ENCODE measurements at regions not wholly inside any gene's neighbourhood (a gene's known extent, or its start where the extent isn't known, plus 50 kb on each side); places are given as distances from the start of the nearest gene placed in this dataset.

GRCh38 chr2:117396161-117396560 is 418.3 kb upstream of the DDX18 start:
- TF ChIP-seq, protein P1, sequence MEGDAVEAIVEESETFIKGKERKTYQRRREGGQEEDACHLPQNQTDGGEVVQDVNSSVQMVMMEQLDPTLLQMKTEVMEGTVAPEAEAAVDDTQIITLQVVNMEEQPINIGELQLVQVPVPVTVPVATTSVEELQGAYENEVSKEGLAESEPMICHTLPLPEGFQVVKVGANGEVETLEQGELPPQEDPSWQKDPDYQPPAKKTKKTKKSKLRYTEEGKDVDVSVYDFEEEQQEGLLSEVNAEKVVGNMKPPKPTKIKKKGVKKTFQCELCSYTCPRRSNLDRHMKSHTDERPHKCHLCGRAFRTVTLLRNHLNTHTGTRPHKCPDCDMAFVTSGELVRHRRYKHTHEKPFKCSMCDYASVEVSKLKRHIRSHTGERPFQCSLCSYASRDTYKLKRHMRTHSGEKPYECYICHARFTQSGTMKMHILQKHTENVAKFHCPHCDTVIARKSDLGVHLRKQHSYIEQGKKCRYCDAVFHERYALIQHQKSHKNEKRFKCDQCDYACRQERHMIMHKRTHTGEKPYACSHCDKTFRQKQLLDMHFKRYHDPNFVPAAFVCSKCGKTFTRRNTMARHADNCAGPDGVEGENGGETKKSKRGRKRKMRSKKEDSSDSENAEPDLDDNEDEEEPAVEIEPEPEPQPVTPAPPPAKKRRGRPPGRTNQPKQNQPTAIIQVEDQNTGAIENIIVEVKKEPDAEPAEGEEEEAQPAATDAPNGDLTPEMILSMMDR (IDR thresholded peaks at IDR 0.05), result no peak
- intact Hi-C loops (cut with DNase I, micrococcal nuclease), result no loop called here
- Histone ChIP-seq H3K4me3 (no peak overlapping the region), H3K9me3 (no peaks in the 10 kb centered on the region), H3K36me3 (ENCODE audit: low read depth) (no peaks in the 10 kb centered on the region), H3K4me1 (ENCODE audit: low read depth) (no peaks in the 10 kb centered on the region)
- ATAC-seq (no peak), DNase-seq (no peak)

DNA sequence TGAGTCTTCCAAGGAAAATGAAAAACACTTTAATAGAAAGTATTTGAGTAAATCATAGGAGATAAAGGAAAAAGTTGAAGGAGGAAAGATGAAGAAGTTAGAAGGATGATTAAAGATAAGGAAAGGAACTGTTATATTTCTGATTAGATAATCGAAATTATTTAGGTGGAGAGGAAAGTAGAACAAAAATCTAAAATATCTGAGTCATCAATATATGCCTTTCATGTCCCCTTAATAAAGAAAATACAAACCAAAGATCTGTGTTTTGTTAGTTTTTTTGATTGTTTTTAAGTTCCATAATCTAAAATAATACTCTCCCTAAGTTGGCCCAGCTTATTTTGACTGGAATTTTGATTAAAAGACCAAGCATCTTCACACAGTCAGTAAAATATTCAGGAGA is 412.9 kb upstream of the DDX18 start:
- H3K36me3 ChIP-seq (ENCODE audit: low read depth), result no peaks in the 10 kb centered on the region
- no peak overlapping the region for H3K4me3 ChIP-seq
- ATAC-seq (no peak), DNase-seq (no peak)
- no peaks in the 10 kb centered on the region for H3K4me1 ChIP-seq (ENCODE audit: low read depth)
- intact Hi-C loops (cut with DNase I, micrococcal nuclease), result no loop called here
- TF ChIP-seq, protein P1 (IDR thresholded peaks at IDR 0.05), result no peak
- no peaks in the 10 kb centered on the region for H3K9me3 ChIP-seq

- ATAC-seq (no peak), DNase-seq (no peak)
- Histone ChIP-seq H3K4me3 (no peak overlapping the region), H3K36me3 (ENCODE audit: low read depth) (no peaks in the 10 kb centered on the region), H3K9me3 (no peaks in the 10 kb centered on the region), H3K4me1 (ENCODE audit: low read depth) (no peaks in the 10 kb centered on the region)
- intact Hi-C loops (cut with DNase I, micrococcal nuclease), result no loop called here
- TF ChIP-seq, protein P1 (IDR thresholded peaks at IDR 0.05), result no peak
Observed at GRCh38 chr2:117406443-117406842, 408.0 kb upstream of the DDX18 start.

GRCh38 chr2:117407746-117408145 is 406.7 kb upstream of the DDX18 start:
- TF ChIP-seq, protein P1 (IDR thresholded peaks at IDR 0.05), result no peak
- ATAC-seq, result no peak
- DNase-seq, result no peak
- Histone ChIP-seq H3K36me3 (ENCODE audit: low read depth) (no peaks in the 10 kb centered on the region), H3K4me1 (ENCODE audit: low read depth) (no peaks in the 10 kb centered on the region), H3K4me3 (no peak overlapping the region), H3K9me3 (no peaks in the 10 kb centered on the region)
- intact Hi-C loops (cut with DNase I, micrococcal nuclease), result no loop called here

GRCh38 chr2:117409443-117409842 is 405.0 kb upstream of the DDX18 start:
- H3K4me3 ChIP-seq, result no peak overlapping the region
- H3K9me3 ChIP-seq, result no peaks in the 10 kb centered on the region
- no peaks in the 10 kb centered on the region for H3K36me3 ChIP-seq (ENCODE audit: low read depth)
- TF ChIP-seq, protein P1 (IDR thresholded peaks at IDR 0.05), result no peak
- no peaks in the 10 kb centered on the region for H3K4me1 ChIP-seq (ENCODE audit: low read depth)
- intact Hi-C loops (cut with DNase I, micrococcal nuclease), result no loop called here
- DNase-seq (no peak), ATAC-seq (no peak)

- Histone ChIP-seq H3K36me3 (ENCODE audit: low read depth) (no peaks in the 10 kb centered on the region), H3K4me3 (no peak overlapping the region), H3K4me1 (ENCODE audit: low read depth) (no peaks in the 10 kb centered on the region), H3K9me3 (no peaks in the 10 kb centered on the region)
- DNase-seq (no peak), ATAC-seq (no peak)
- TF ChIP-seq, protein P1 (IDR thresholded peaks at IDR 0.05), result no peak
- intact Hi-C loops (cut with DNase I, micrococcal nuclease), result no loop called here
Observed at GRCh38 chr2:117411983-117412382, 402.5 kb upstream of the DDX18 start.
